GM21529 (cell line): ENCODE measurements at regions not wholly inside any gene's neighbourhood (a gene's known extent, or its start where the extent isn't known, plus 50 kb on each side); places are given as distances from the start of the nearest gene placed in this dataset.
"Not testable (repeated sequence)": the region's sequence is repeated elsewhere in the genome, so short reads cannot be mapped to it uniquely, and the experiment has no call there.

ENCODE experiments used
- ATAC-seq: cut with Tn5 transposase; IDR thresholded peaks from one replicate; pipeline ENCODE4 v1.9.1; 2021; ENCODE audit not compliant: unreplicated experiment

GRCh38 chr12:67525617-67525884, 123.0 kb upstream of the DYRK2 start:
- no peak for ATAC-seq

GRCh38 chr12:67526129-67526528, 122.4 kb upstream of the DYRK2 start:
- ATAC-seq = no peak

- ATAC-seq = no peak
These were observed 117.5 kb upstream of the DYRK2 start for GRCh38 chr12:67531051-67531450.

GRCh38 chr12:67531501-67531900, 117.0 kb upstream of the DYRK2 start:
- ATAC-seq = no peak

- no peak for ATAC-seq
These were observed 115.4 kb upstream of the DYRK2 start for GRCh38 chr12:67533159-67533558.

- no peak for ATAC-seq
These were observed 114.5 kb upstream of the DYRK2 start for GRCh38 chr12:67534046-67534445.

GRCh38 chr12:67534681-67535080, 113.9 kb upstream of the DYRK2 start:
- ATAC-seq = no peak

GRCh38 chr12:67535176-67535575, 113.4 kb upstream of the DYRK2 start:
- ATAC-seq = no peak

- ATAC-seq = no peak
These were observed 112.6 kb upstream of the DYRK2 start for GRCh38 chr12:67535971-67536370.

GRCh38 chr12:67539329-67539728, 109.2 kb upstream of the DYRK2 start:
- ATAC-seq = no peak

- no peak for ATAC-seq
These were observed 108.6 kb upstream of the DYRK2 start for GRCh38 chr12:67539946-67540345.

- ATAC-seq = peak; percentile 86
These were observed 107.5 kb upstream of the DYRK2 start for GRCh38 chr12:67540920-67541624.

GRCh38 chr12:67541625-67541991, 106.9 kb upstream of the DYRK2 start:
- no peak for ATAC-seq

- no peak for ATAC-seq
These were observed 105.3 kb upstream of the DYRK2 start for GRCh38 chr12:67543021-67543770.

- ATAC-seq = no peak
These were observed 103.2 kb upstream of the DYRK2 start for GRCh38 chr12:67545298-67545697.

GRCh38 chr12:67546746-67547145, 101.8 kb upstream of the DYRK2 start:
- no peak for ATAC-seq

- not testable (repeated sequence) for ATAC-seq
These were observed 93.3 kb upstream of the DYRK2 start for GRCh38 chr12:67555075-67555717.

GRCh38 chr12:67558775-67559174, 89.8 kb upstream of the DYRK2 start:
- no peak for ATAC-seq

GRCh38 chr12:67559751-67560150, 88.8 kb upstream of the DYRK2 start:
- ATAC-seq = no peak

- ATAC-seq = no peak
These were observed 85.8 kb upstream of the DYRK2 start for GRCh38 chr12:67562513-67563287.

GRCh38 chr12:67568055-67568454, 80.5 kb upstream of the DYRK2 start:
- ATAC-seq = no peak

- no peak for ATAC-seq
These were observed 76.1 kb upstream of the DYRK2 start for GRCh38 chr12:67572492-67572891.
